ENCODE measurements at regions not wholly inside any gene's neighbourhood (a gene's known extent, or its start where the extent isn't known, plus 50 kb on each side); places are given as distances from the start of the nearest gene placed in this dataset.

GRCh38 chr5:61268871-61269270 lies 63.2 kb upstream of the ZSWIM6 start:
- Histone ChIP-seq H3K27me3 (no peaks in the 10 kb centered on the region), H3K9me3 (no peaks in the 10 kb centered on the region), H3K4me1 (peaks cover 5 to 10% (median 6%) of the 10 kb centered on the region in 4 donors), H3K27ac (no peak overlapping the region), H3K4me3 (no peak overlapping the region), H3K36me3 (no peaks in the 10 kb centered on the region)
- no peak for ATAC-seq (ENCODE audit: low FRiP score in 2 of 2)
- no peak for DNase-seq
- 47 to 54% methylated on average over 2 of the region's 2 CpGs for WGBS, 2 donors
- TF ChIP-seq EP300 (IDR thresholded peaks at IDR 0.05) (no peak), POLR2AphosphoS5 (IDR thresholded peaks at IDR 0.05) (no peak), POLR2A (IDR thresholded peaks at IDR 0.05) (no peak)
- TF ChIP-seq, protein P1, sequence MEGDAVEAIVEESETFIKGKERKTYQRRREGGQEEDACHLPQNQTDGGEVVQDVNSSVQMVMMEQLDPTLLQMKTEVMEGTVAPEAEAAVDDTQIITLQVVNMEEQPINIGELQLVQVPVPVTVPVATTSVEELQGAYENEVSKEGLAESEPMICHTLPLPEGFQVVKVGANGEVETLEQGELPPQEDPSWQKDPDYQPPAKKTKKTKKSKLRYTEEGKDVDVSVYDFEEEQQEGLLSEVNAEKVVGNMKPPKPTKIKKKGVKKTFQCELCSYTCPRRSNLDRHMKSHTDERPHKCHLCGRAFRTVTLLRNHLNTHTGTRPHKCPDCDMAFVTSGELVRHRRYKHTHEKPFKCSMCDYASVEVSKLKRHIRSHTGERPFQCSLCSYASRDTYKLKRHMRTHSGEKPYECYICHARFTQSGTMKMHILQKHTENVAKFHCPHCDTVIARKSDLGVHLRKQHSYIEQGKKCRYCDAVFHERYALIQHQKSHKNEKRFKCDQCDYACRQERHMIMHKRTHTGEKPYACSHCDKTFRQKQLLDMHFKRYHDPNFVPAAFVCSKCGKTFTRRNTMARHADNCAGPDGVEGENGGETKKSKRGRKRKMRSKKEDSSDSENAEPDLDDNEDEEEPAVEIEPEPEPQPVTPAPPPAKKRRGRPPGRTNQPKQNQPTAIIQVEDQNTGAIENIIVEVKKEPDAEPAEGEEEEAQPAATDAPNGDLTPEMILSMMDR (IDR thresholded peaks at IDR 0.05): no peak

DNA sequence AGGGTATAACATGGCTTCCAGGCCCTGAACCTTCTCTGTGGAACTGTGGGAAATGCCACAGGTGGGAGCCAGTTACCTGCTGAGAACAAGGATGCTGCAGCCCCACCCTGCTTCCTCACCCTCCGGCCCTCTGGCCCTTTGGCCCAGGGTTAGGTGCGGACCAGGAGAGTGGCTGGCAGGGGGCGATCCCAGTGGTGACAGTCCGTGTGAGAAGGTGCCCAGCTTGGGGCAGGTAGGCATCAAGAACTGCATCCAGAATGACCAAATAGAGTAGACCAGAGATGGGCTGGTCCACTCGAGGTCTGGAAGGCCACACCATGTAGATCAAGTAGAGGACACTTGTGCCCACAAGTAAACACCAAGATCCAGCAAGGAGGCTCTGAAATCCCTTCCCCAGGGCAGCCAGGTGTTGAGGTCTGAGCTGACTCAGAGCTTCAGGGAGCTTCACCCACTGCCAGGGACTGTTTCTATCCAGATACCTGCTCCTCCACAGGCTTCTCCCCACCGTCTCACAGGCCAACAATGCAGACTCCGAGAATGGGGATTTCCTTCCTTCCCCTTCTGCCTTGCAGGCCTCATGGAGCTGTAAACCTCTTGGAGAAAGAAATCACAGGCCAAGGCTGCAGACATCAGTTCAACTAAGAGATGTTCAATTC lies 61.4 kb upstream of the ZSWIM6 start:
- H3K27me3 ChIP-seq: no peaks in the 10 kb centered on the region
- H3K4me3 ChIP-seq: no peak overlapping the region
- WGBS, 2 donors: 76 to 92% methylated on average over 6 to 7 of the region's 7 CpGs
- H3K36me3 ChIP-seq: no peaks in the 10 kb centered on the region
- H3K4me1 ChIP-seq: peaks cover 6 to 19% (median 13%) of the 10 kb centered on the region in 4 donors
- TF ChIP-seq POLR2AphosphoS5 (IDR thresholded peaks at IDR 0.05): no peak
- TF ChIP-seq EP300 (IDR thresholded peaks at IDR 0.05): no peak
- TF ChIP-seq, protein P1 (IDR thresholded peaks at IDR 0.05): no peak
- TF ChIP-seq POLR2A (IDR thresholded peaks at IDR 0.05): no peak
- DNase-seq (peak in 1 of 2 donors; percentile 26), ATAC-seq (ENCODE audit: low FRiP score in 2 of 2) (no peak)
- H3K9me3 ChIP-seq: no peaks in the 10 kb centered on the region
- no peak overlapping the region for H3K27ac ChIP-seq

DNA sequence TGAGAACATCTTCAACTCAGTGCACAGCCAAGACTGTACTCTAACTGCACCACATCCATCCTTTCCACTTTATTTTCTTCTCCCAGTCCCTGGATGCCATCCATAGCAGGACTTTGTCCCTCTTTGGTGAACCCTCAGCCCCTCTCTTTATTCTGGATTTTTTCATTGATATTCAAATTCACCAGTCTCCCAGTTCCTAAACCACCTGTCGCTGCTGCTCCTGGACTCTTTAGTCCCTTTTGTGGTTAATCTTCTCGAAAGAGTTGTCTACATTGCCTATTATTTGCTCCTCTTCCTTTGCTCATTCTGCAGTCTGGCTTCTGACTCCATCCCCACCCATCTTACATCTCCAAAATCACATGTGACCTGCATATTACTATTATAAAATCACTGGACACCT lies 59.4 kb upstream of the ZSWIM6 start:
- no peak for DNase-seq
- TF ChIP-seq POLR2AphosphoS5 (IDR thresholded peaks at IDR 0.05) (no peak), EP300 (IDR thresholded peaks at IDR 0.05) (no peak), POLR2A (IDR thresholded peaks at IDR 0.05) (no peak)
- TF ChIP-seq, protein P1 (IDR thresholded peaks at IDR 0.05): no peak
- Histone ChIP-seq H3K36me3 (no peaks in the 10 kb centered on the region), H3K9me3 (no peaks in the 10 kb centered on the region), H3K27ac (no peak overlapping the region), H3K4me1 (peaks cover 10 to 35% (median 31%) of the 10 kb centered on the region in 4 donors), H3K27me3 (no peaks in the 10 kb centered on the region), H3K4me3 (no peak overlapping the region)
- no peak for ATAC-seq (ENCODE audit: low FRiP score in 2 of 2)
- WGBS, 2 donors: 90 to 93% methylated on average over 2 of the region's 2 CpGs

DNA sequence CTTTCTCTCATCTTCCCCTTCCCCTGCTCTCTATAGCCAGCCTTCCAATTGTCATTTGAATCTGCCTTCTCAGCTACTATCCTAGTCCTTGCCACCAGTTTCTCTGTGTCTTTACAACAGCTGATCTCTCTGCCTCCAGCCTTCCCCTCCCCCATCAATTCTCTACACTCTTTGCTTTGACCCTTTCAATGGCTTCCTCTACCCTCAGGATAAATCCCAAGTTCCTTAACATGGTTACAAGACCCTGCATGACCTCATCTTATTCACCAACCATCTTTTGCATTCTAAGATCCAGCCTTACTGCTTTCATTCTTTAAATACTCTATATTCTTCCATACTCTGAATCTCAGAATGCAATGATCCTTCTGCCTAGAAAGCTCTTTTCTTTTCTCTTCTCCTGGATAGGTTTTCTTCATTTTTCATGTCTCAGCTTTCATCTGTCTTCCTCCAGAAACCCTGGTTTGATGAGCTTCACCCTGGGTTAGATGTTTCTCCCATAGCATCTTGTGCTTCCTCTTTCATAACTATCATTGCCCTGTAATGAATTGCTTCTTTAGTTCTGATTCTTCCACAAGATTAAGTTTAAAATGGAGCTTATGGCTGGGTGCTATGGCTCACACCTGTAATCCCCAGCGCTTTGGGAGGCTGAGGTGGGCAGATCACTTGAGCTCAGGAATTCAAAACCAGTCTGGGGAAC lies 58.6 kb upstream of the ZSWIM6 start:
- H3K4me3 ChIP-seq: no peak overlapping the region
- H3K9me3 ChIP-seq: no peaks in the 10 kb centered on the region
- DNase-seq: no peak
- 94 to 100% methylated on average over 1 of the region's 1 CpG for WGBS, 2 donors
- TF ChIP-seq EP300 (IDR thresholded peaks at IDR 0.05): no peak
- no peak for TF ChIP-seq POLR2A (IDR thresholded peaks at IDR 0.05)
- no peak for TF ChIP-seq POLR2AphosphoS5 (IDR thresholded peaks at IDR 0.05)
- TF ChIP-seq, protein P1 (IDR thresholded peaks at IDR 0.05): no peak
- peaks cover 15 to 40% (median 33%) of the 10 kb centered on the region in 4 donors for H3K4me1 ChIP-seq
- no peak for ATAC-seq (ENCODE audit: low FRiP score in 2 of 2)
- H3K36me3 ChIP-seq: no peaks in the 10 kb centered on the region
- H3K27me3 ChIP-seq: no peaks in the 10 kb centered on the region
- H3K27ac ChIP-seq: no peak overlapping the region
